Upper lobe of right lung (tissue), 1 donor: ENCODE measurements at regions not wholly inside any gene's neighbourhood (a gene's known extent, or its start where the extent isn't known, plus 50 kb on each side); places are given as distances from the start of the nearest gene placed in this dataset.

ENCODE experiments used
- ATAC-seq: fragments of 200-7000 bp; cut with Tn5 transposase; one replicate; pipeline ENCODE4 v1.9.1; 2020; ENCODE audit warnings: mild to moderate bottlenecking, moderate library complexity
- DNase-seq: peaks from one replicate; pipeline ENCODE4 v3.0.0-alpha.2; 2020
- H3K27ac ChIP-seq: fragments of 200-600 bp; one replicate; pipeline ENCODE4 v1.8.0; 2022
- H3K27me3 ChIP-seq: fragments of 200-600 bp; one replicate; pipeline ENCODE4 v1.8.0; 2022; ENCODE audit warnings: mild to moderate bottlenecking
- H3K36me3 ChIP-seq: fragments of 200-600 bp; one replicate; pipeline ENCODE4 v1.8.0; 2022
- H3K4me1 ChIP-seq: fragments of 200-600 bp; one replicate; pipeline ENCODE4 v1.8.0; 2022
- H3K4me3 ChIP-seq: fragments of 200-600 bp; one replicate; pipeline ENCODE4 v1.8.0; 2022; ENCODE audit warnings: mild to moderate bottlenecking
- H3K9me3 ChIP-seq: fragments of 200-600 bp; one replicate; pipeline ENCODE4 v1.8.0; 2022
- CTCF ChIP-seq: fragments of 200-600 bp; IDR thresholded peaks from one replicate; pipeline ENCODE4 v1.8.0; 2022; ENCODE audit warnings: antibody characterized with exemption
- intact Hi-C: fragments of 100-400 bp; cut with DNase I; formaldehyde crosslinking; loops from one replicate; pipeline ENCODE4 v1.11.0; 2022
- donor health status: DM: no; HTN: yes; CAD: no; lungs with severe emphysema.

- no peaks in the 10 kb centered on the region for H3K36me3 ChIP-seq
- no peak overlapping the region for H3K27ac ChIP-seq
- TF ChIP-seq CTCF = no peak
- H3K9me3 ChIP-seq = no peaks in the 10 kb centered on the region
- ATAC-seq (no peak), DNase-seq (no peak)
- intact Hi-C loops = no loop called here
- no peaks in the 10 kb centered on the region for H3K4me1 ChIP-seq
- no peak overlapping the region for H3K4me3 ChIP-seq
- no peaks in the 10 kb centered on the region for H3K27me3 ChIP-seq
These were observed 557.0 kb downstream of the TLE1 start for GRCh38 chr9:81132318-81132717.

GRCh38 chr9:81128701-81129100 is 560.6 kb downstream of the TLE1 start:
- DNase-seq (no peak), ATAC-seq (no peak)
- Histone ChIP-seq H3K9me3 (no peaks in the 10 kb centered on the region), H3K4me1 (no peaks in the 10 kb centered on the region), H3K27ac (no peak overlapping the region), H3K27me3 (no peaks in the 10 kb centered on the region), H3K36me3 (no peaks in the 10 kb centered on the region), H3K4me3 (no peak overlapping the region)
- TF ChIP-seq CTCF = no peak
- intact Hi-C loops = no loop called here

GRCh38 chr9:81125446-81126092 is 563.8 kb downstream of the TLE1 start:
- DNase-seq (no peak), ATAC-seq (no peak)
- intact Hi-C loops = no loop called here
- Histone ChIP-seq H3K27ac (no peak overlapping the region), H3K4me1 (no peaks in the 10 kb centered on the region), H3K4me3 (no peak overlapping the region), H3K36me3 (no peaks in the 10 kb centered on the region), H3K27me3 (no peaks in the 10 kb centered on the region), H3K9me3 (no peaks in the 10 kb centered on the region)
- TF ChIP-seq CTCF = no peak

- H3K36me3 ChIP-seq = no peaks in the 10 kb centered on the region
- TF ChIP-seq CTCF = no peak
- no peaks in the 10 kb centered on the region for H3K9me3 ChIP-seq
- H3K4me1 ChIP-seq = no peaks in the 10 kb centered on the region
- no peak overlapping the region for H3K27ac ChIP-seq
- no peak overlapping the region for H3K4me3 ChIP-seq
- H3K27me3 ChIP-seq = no peaks in the 10 kb centered on the region
- intact Hi-C loops = no loop called here
- DNase-seq (no peak), ATAC-seq (no peak)
These were observed 565.8 kb downstream of the TLE1 start for GRCh38 chr9:81123526-81123925.

- H3K27me3 ChIP-seq = no peaks in the 10 kb centered on the region
- H3K9me3 ChIP-seq = no peaks in the 10 kb centered on the region
- DNase-seq (no peak), ATAC-seq (no peak)
- no peak for TF ChIP-seq CTCF
- intact Hi-C loops = no loop called here
- no peaks in the 10 kb centered on the region for H3K4me1 ChIP-seq
- H3K27ac ChIP-seq = no peak overlapping the region
- no peak overlapping the region for H3K4me3 ChIP-seq
- no peaks in the 10 kb centered on the region for H3K36me3 ChIP-seq
These were observed 566.6 kb downstream of the TLE1 start for GRCh38 chr9:81122749-81123148.

GRCh38 chr9:81119591-81119990 is 569.8 kb downstream of the TLE1 start:
- no peaks in the 10 kb centered on the region for H3K36me3 ChIP-seq
- H3K9me3 ChIP-seq = no peaks in the 10 kb centered on the region
- no peaks in the 10 kb centered on the region for H3K4me1 ChIP-seq
- H3K27ac ChIP-seq = no peak overlapping the region
- H3K4me3 ChIP-seq = no peak overlapping the region
- H3K27me3 ChIP-seq = no peaks in the 10 kb centered on the region
- DNase-seq = no peak
- intact Hi-C loops = no loop called here
- no peak for ATAC-seq
- no peak for TF ChIP-seq CTCF
